Transverse colon (tissue), 4 donors: ENCODE measurements at regions not wholly inside any gene's neighbourhood (a gene's known extent, or its start where the extent isn't known, plus 50 kb on each side); places are given as distances from the start of the nearest gene placed in this dataset.

Source experiments
- DNase-seq: peaks from one replicate; pipeline ENCODE4 v3.0.0-alpha.2; 2019
- H3K27ac ChIP-seq, 4 donors: fragments of 200-600 bp; sonication (generic); 2 replicates each; pipeline ENCODE4 v1.5.1; 2016 to 2018; ENCODE audit warnings: inconsistent platforms in 4 of 4
- H3K27me3 ChIP-seq: fragments of 200-600 bp; sonication (generic); 2 replicates; pipeline ENCODE4 v1.5.1; 2017; ENCODE audit warnings: inconsistent platforms
- H3K36me3 ChIP-seq, 4 donors: fragments of 200-600 bp; sonication (generic); 2 replicates each; pipeline ENCODE4 v1.5.1; 2017 to 2019; ENCODE audit warnings: inconsistent platforms in 4 of 4
- H3K4me1 ChIP-seq, 4 donors: fragments of 200-600 bp; sonication (generic); 2 replicates each; pipeline ENCODE4 v1.5.1; 2017 to 2020; ENCODE audit warnings: inconsistent platforms in 4 of 4
- H3K4me3 ChIP-seq, 4 donors: fragments of 200-600 bp; sonication (generic); 1 replicate in 1 of 4; 2 replicates in 3 of 4; pipeline versions ENCODE4 v1.5.1 to v1.6.1; 2017 to 2019; ENCODE audit warnings: inconsistent platforms in 4 of 4
- H3K9me3 ChIP-seq, 2 donors: fragments of 200-600 bp; sonication (generic); 2 replicates each; pipeline ENCODE4 v1.5.1; 2017 to 2019; ENCODE audit warnings: inconsistent platforms in 2 of 2
- EP300 ChIP-seq: sonication (generic); formaldehyde crosslinking; IDR thresholded peaks from one replicate; pipeline ENCODE4 v1.6.1; 2017; ENCODE audit warnings: antibody characterized with exemption, low read depth
- POLR2A ChIP-seq: fragments of 450-650 bp; IDR thresholded peaks from one replicate; pipeline ENCODE4 v1.6.1; 2016; ENCODE audit warnings: antibody characterized with exemption, mild to moderate bottlenecking, moderate library complexity
- POLR2AphosphoS5 ChIP-seq, 3 donors: sonication (generic); formaldehyde crosslinking; IDR thresholded peaks; one replicate each; pipeline ENCODE4 v1.6.1; 2016; ENCODE audit warnings: antibody characterized with exemption in 3 of 3
- whole genome bisulfite sequencing, 2 donors: methylation state at CpG; one replicate each; pipeline ENCODE4 v1.1.5; 2018; ENCODE audit warnings: low coverage in 1 of 2; 5-methylcytosine and 5-hydroxymethylcytosine counted together
- in situ Hi-C, 4 donors: fragments of 200-750 bp; cut with MboI; loops; one replicate each; pipeline versions ENCODE4 v1.15.0 to v1.15.1; 2017; ENCODE audit warnings: low sequenced_read_pairs in 3 of 4, low pct_ligation_motif_present in 1 of 4, low pct_unique_long_range_greater_than_20kb in 1 of 4
- intact Hi-C: fragments of 100-400 bp; cut with DNase I; formaldehyde crosslinking; loops from one replicate; pipeline ENCODE4 v1.15.1; 2023; ENCODE audit warnings: low total_unique reads
- TF ChIP-seq, protein P1 (sequence below), 5 experiments: fragments of 200-600 bp in 3 of 5; fragments of 450-650 bp in 2 of 5; sonication (generic) in 3 of 5; IDR thresholded peaks; 1 replicate in 2 of 5; 2 replicates in 3 of 5; pipeline ENCODE4 v1.5.1; 2016 to 2017; ENCODE audit warnings: antibody characterized with exemption in 5 of 5, inconsistent platforms in 3 of 5, mild to moderate bottlenecking in 2 of 5, moderate library complexity in 1 of 5

DNA sequence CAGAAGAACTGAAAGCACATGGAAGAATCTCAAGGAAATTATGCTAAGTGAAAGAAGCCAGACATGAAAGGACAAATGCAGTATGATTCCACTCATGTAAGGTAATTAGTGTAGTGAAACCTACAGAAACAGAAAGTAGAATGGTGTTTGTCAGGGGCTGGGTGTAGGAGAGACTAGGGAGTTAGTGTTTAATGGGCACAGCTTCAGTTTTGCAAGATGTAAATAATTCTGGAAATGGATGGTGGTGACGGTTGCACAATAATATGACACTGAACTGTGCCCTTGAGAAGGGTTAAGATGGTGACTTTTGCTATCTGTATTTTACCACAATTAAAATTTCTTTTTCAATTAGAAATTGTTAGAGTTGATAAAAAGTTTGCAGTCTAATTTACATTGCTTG, 157.3 kb upstream of the ADCY1 start:
- Histone ChIP-seq H3K27me3 (no peaks in the 10 kb centered on the region), H3K9me3 (no peaks in the 10 kb centered on the region), H3K4me3 (no peak overlapping the region), H3K4me1 (no peaks in the 10 kb centered on the region), H3K27ac (no peak overlapping the region), H3K36me3 (no peaks in the 10 kb centered on the region)
- TF ChIP-seq POLR2A (no peak), EP300 (no peak), POLR2AphosphoS5 (IDR thresholded peaks at IDR 0.05) (no peak)
- TF ChIP-seq, protein P1, sequence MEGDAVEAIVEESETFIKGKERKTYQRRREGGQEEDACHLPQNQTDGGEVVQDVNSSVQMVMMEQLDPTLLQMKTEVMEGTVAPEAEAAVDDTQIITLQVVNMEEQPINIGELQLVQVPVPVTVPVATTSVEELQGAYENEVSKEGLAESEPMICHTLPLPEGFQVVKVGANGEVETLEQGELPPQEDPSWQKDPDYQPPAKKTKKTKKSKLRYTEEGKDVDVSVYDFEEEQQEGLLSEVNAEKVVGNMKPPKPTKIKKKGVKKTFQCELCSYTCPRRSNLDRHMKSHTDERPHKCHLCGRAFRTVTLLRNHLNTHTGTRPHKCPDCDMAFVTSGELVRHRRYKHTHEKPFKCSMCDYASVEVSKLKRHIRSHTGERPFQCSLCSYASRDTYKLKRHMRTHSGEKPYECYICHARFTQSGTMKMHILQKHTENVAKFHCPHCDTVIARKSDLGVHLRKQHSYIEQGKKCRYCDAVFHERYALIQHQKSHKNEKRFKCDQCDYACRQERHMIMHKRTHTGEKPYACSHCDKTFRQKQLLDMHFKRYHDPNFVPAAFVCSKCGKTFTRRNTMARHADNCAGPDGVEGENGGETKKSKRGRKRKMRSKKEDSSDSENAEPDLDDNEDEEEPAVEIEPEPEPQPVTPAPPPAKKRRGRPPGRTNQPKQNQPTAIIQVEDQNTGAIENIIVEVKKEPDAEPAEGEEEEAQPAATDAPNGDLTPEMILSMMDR (IDR thresholded peaks at IDR 0.05), result no peak
- in situ Hi-C loops, result no loop called here
- DNase-seq, result no peak
- WGBS, 2 donors, result 36 to 43% methylated on average over 1 of the region's 1 CpG
- intact Hi-C loops, result no loop called here

DNA sequence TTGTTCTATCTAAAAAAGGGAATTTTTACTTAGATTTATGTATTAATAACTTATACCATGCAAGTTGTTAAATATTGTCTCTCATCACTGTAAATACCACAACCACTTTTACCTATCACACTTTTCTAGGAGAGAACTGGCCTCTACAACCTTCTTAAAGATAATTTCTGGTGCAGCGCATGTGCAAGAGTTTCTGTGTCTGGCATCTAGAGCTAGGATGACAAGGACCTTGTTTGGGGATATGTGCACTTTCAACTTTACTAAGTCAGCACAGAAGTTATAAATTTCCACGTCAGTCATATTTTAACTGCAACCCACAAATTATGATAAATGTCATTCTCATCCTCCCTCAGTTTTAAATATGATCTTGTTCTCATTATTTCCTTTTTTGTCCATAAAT, 156.9 kb upstream of the ADCY1 start:
- Histone ChIP-seq H3K27ac (no peak overlapping the region), H3K27me3 (no peaks in the 10 kb centered on the region), H3K36me3 (no peaks in the 10 kb centered on the region), H3K4me3 (no peak overlapping the region), H3K4me1 (no peaks in the 10 kb centered on the region), H3K9me3 (no peaks in the 10 kb centered on the region)
- intact Hi-C loops, result no loop called here
- no peak for DNase-seq
- 53 to 61% methylated on average over 2 of the region's 2 CpGs for WGBS, 2 donors
- TF ChIP-seq, protein P1 (IDR thresholded peaks at IDR 0.05), result no peak
- TF ChIP-seq POLR2AphosphoS5 (IDR thresholded peaks at IDR 0.05), result no peak
- TF ChIP-seq EP300, result no peak
- TF ChIP-seq POLR2A, result no peak
- in situ Hi-C loops, result no loop called here

- DNase-seq, result no peak
- Histone ChIP-seq H3K27me3 (no peaks in the 10 kb centered on the region), H3K4me3 (no peak overlapping the region), H3K27ac (no peak overlapping the region), H3K9me3 (no peaks in the 10 kb centered on the region), H3K4me1 (no peaks in the 10 kb centered on the region), H3K36me3 (no peaks in the 10 kb centered on the region)
- 68 to 88% methylated on average over 3 of the region's 3 CpGs for whole genome bisulfite sequencing, 2 donors
- TF ChIP-seq, protein P1 (IDR thresholded peaks at IDR 0.05), result no peak
- no peak for TF ChIP-seq POLR2A
- no peak for TF ChIP-seq POLR2AphosphoS5 (IDR thresholded peaks at IDR 0.05)
- no peak for TF ChIP-seq EP300
- intact Hi-C loops, result no loop called here
- in situ Hi-C loops, result no loop called here
These were observed 156.4 kb upstream of the ADCY1 start for GRCh38 chr7:45417735-45418134.

GRCh38 chr7:45420843-45421495, 153.2 kb upstream of the ADCY1 start:
- 29 to 54% methylated on average over 3 of the region's 3 CpGs for WGBS, 2 donors
- Histone ChIP-seq H3K4me1 (no peaks in the 10 kb centered on the region), H3K4me3 (no peak overlapping the region), H3K9me3 (no peaks in the 10 kb centered on the region), H3K27me3 (no peaks in the 10 kb centered on the region), H3K27ac (no peak overlapping the region), H3K36me3 (no peaks in the 10 kb centered on the region)
- TF ChIP-seq POLR2A (no peak), POLR2AphosphoS5 (IDR thresholded peaks at IDR 0.05) (no peak), EP300 (no peak)
- TF ChIP-seq, protein P1 (IDR thresholded peaks at IDR 0.05), result no peak
- intact Hi-C loops, result no loop called here
- no peak for DNase-seq
- in situ Hi-C loops, result no loop called here
